HL-60 (cell line): ENCODE measurements at regions not wholly inside any gene's neighbourhood (a gene's known extent, or its start where the extent isn't known, plus 50 kb on each side); places are given as distances from the start of the nearest gene placed in this dataset.

ENCODE experiments used
- DNase-seq, 2 experiments: peaks; one replicate each; pipeline ENCODE4 v3.0.0-alpha.2; 2010 to 2020; ENCODE audit warnings: low read depth in 1 of 2, low spot score in 1 of 2
- H3K27ac ChIP-seq: fragments of 250-450 bp; sonication (Bioruptor Pico); replicated peaks from 2 replicates; pipeline ENCODE4 v1.5.1; 2020; ENCODE audit warnings: mild to moderate bottlenecking, moderate library complexity
- H3K27me3 ChIP-seq: fragments of 250-450 bp; sonication (Bioruptor Pico); 2 replicates; pipeline ENCODE4 v1.5.1; 2021; ENCODE audit warnings: mild to moderate bottlenecking, moderate library complexity; ENCODE audit not compliant: insufficient read depth, poor library complexity, severe bottlenecking
- H3K4me3 ChIP-seq: replicated peaks from 2 replicates; pipeline ENCODE4 v1.5.1; 2011; ENCODE audit warnings: mild to moderate bottlenecking, control low read depth, low read length; ENCODE audit not compliant: insufficient read depth
- GABPA ChIP-seq: IDR thresholded peaks from 2 replicates; pipeline ENCODE4 v1.6.1; 2012; ENCODE audit warnings: low read depth
- POLR2AphosphoS5 ChIP-seq: IDR thresholded peaks from 2 replicates; pipeline ENCODE4 v1.6.1; 2012; ENCODE audit warnings: low read depth
- SPI1 ChIP-seq: IDR thresholded peaks from 2 replicates; pipeline ENCODE4 v1.6.1; 2012; ENCODE audit warnings: low read depth, mild to moderate bottlenecking, borderline replicate concordance
- TF ChIP-seq, protein P1 (sequence below): IDR thresholded peaks from 2 replicates; pipeline ENCODE4 v1.6.1; 2012; ENCODE audit warnings: low read depth; ENCODE audit not compliant: insufficient replicate concordance
- TF ChIP-seq, protein P2 (sequence below): IDR thresholded peaks from one replicate; pipeline ENCODE4 v1.5.1; 2011; ENCODE audit warnings: low read length, control low read depth, inconsistent platforms; ENCODE audit not compliant: insufficient read depth

DNA sequence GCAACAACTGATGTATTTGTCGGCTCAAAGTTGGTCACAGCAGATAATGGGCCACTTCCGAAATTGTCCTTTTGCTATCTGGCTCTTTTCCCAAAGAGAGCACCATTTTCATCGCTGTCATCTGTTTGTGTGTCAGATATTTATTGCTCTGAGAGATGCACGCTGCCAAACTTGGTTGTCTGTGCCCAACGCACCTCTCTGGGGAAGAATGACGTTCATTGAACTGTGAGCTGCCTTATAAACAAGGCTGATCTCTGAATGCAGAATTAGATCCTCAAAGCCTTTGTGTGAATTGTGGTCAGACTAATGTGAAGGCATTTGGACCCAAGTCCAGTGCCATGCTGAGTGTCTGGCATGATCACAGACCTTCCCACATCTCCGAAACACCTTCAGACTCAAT lies 174.7 kb upstream of the LYZL1 start:
- no peak overlapping the region for H3K4me3 ChIP-seq
- no peak for DNase-seq
- no peak overlapping the region for H3K27ac ChIP-seq
- no peak for TF ChIP-seq GABPA
- TF ChIP-seq, protein P1, sequence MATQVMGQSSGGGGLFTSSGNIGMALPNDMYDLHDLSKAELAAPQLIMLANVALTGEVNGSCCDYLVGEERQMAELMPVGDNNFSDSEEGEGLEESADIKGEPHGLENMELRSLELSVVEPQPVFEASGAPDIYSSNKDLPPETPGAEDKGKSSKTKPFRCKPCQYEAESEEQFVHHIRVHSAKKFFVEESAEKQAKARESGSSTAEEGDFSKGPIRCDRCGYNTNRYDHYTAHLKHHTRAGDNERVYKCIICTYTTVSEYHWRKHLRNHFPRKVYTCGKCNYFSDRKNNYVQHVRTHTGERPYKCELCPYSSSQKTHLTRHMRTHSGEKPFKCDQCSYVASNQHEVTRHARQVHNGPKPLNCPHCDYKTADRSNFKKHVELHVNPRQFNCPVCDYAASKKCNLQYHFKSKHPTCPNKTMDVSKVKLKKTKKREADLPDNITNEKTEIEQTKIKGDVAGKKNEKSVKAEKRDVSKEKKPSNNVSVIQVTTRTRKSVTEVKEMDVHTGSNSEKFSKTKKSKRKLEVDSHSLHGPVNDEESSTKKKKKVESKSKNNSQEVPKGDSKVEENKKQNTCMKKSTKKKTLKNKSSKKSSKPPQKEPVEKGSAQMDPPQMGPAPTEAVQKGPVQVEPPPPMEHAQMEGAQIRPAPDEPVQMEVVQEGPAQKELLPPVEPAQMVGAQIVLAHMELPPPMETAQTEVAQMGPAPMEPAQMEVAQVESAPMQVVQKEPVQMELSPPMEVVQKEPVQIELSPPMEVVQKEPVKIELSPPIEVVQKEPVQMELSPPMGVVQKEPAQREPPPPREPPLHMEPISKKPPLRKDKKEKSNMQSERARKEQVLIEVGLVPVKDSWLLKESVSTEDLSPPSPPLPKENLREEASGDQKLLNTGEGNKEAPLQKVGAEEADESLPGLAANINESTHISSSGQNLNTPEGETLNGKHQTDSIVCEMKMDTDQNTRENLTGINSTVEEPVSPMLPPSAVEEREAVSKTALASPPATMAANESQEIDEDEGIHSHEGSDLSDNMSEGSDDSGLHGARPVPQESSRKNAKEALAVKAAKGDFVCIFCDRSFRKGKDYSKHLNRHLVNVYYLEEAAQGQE = no peak
- H3K27me3 ChIP-seq = no peaks in the 10 kb centered on the region

DNA sequence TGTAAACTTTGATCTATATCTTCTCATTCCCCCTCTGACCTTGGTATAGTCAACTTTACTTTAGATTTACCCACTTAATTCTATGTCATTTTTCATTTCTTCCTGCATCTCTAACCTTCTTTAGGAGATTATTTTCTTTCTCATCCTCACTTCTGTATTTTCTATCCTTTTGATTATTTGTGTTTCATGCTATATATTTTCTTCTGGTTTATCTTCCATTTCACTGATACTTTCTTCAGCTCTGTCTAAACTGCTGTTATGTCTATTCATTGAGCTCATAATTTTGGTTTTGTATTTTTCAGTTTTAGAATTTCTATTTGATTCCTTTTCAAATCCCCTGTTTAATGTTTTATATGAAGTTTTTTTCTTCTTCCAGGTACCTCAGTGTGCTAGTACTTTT lies 171.1 kb upstream of the LYZL1 start:
- Histone ChIP-seq H3K27ac (no peak overlapping the region), H3K4me3 (no peak overlapping the region), H3K27me3 (no peaks in the 10 kb centered on the region)
- TF ChIP-seq, protein P2, sequence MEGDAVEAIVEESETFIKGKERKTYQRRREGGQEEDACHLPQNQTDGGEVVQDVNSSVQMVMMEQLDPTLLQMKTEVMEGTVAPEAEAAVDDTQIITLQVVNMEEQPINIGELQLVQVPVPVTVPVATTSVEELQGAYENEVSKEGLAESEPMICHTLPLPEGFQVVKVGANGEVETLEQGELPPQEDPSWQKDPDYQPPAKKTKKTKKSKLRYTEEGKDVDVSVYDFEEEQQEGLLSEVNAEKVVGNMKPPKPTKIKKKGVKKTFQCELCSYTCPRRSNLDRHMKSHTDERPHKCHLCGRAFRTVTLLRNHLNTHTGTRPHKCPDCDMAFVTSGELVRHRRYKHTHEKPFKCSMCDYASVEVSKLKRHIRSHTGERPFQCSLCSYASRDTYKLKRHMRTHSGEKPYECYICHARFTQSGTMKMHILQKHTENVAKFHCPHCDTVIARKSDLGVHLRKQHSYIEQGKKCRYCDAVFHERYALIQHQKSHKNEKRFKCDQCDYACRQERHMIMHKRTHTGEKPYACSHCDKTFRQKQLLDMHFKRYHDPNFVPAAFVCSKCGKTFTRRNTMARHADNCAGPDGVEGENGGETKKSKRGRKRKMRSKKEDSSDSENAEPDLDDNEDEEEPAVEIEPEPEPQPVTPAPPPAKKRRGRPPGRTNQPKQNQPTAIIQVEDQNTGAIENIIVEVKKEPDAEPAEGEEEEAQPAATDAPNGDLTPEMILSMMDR = no peak
- TF ChIP-seq GABPA (no peak), POLR2AphosphoS5 (no peak), SPI1 (no peak)
- TF ChIP-seq, protein P1 = no peak
- no peak for DNase-seq

DNA sequence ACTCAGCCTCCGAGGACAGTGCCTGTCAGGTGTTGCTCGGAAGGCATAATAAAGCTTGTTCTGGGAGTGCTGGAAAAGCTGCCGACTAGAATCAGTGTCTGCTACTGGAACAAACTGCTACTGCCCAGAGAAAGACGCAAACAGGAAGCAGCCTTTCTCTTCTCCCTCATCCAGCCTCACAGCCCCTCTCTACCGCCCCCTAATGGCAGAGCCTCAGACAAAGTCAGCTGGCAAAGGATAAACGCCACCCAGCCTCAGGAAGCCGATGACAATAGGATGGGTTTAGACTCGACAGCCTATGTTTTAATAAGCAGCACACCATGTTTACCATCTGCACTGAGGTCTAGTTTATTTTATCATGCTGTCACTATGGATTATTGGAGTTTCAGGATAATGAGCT lies 169.5 kb upstream of the LYZL1 start:
- TF ChIP-seq, protein P1 = no peak
- TF ChIP-seq POLR2AphosphoS5 = no peak
- no peak for TF ChIP-seq GABPA
- TF ChIP-seq, protein P2 = no peak
- TF ChIP-seq SPI1 = no peak
- Histone ChIP-seq H3K27ac (no peak overlapping the region), H3K27me3 (no peaks in the 10 kb centered on the region), H3K4me3 (no peak overlapping the region)
- DNase-seq = peak in 1 of 2 experiments; percentile 40

DNA sequence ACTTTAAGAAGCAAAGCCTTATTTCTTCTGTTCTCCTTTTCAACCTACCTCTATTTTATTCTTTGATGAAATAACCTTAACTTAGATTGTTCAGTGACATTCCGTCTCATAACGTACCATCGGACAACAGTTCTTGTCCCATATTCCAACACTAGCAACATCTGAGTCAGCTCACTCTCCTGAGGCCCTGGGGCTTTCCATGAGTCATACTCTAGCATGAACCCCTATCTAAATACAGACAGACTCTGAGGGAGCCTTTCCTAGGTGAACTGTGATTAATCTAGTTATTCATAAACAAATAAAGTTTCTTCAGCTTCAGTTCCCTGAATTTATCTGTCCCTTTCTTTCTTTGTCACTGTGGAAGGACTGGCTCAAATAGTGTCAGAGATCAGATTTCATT lies 168.7 kb upstream of the LYZL1 start:
- Histone ChIP-seq H3K27ac (no peak overlapping the region), H3K27me3 (no peaks in the 10 kb centered on the region), H3K4me3 (no peak overlapping the region)
- no peak for DNase-seq
- TF ChIP-seq POLR2AphosphoS5 = no peak
- no peak for TF ChIP-seq SPI1
- TF ChIP-seq GABPA = no peak
- TF ChIP-seq, protein P2 = no peak
- TF ChIP-seq, protein P1 = no peak
